ENCODE measurements at regions not wholly inside any gene's neighbourhood (a gene's known extent, or its start where the extent isn't known, plus 50 kb on each side); places are given as distances from the start of the nearest gene placed in this dataset.

DNA sequence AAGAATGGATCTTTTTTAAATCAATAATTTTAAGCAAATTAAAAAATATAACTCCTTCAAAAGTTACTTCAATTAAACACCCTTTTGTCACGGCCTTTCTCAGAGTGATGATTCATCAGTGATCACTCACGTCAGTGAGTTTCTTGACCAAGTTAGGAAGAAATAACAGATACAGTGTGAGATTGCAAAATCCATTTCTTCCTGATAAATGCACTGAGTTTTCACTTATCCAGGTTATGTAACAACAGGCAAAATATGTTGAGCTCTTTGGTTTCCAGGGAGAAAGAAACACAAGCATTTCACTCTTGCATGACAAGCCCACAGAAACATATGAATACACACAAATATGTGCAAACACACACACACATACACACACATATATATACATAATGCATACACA, 195.9 kb upstream of the CYRIA start:
- DNase-seq (ENCODE audit: low read depth in 1 of 2, low spot score in 1 of 2), result peak in 1 of 2 donors; percentile 43
- no peak overlapping the region for H3K27ac ChIP-seq

GRCh38 chr2:16861111-16861510, 195.5 kb upstream of the CYRIA start:
- no peaks in the 10 kb centered on the region for H3K36me3 ChIP-seq
- H3K27ac ChIP-seq, result no peak overlapping the region
- H3K4me3 ChIP-seq, result no peak overlapping the region
- H3K27me3 ChIP-seq, result no peaks in the 10 kb centered on the region
- no peak for DNase-seq (ENCODE audit: low read depth in 1 of 2, low spot score in 1 of 2)
- H3K4me1 ChIP-seq (ENCODE audit: low read depth), result no peaks in the 10 kb centered on the region
- TF ChIP-seq, protein P1, sequence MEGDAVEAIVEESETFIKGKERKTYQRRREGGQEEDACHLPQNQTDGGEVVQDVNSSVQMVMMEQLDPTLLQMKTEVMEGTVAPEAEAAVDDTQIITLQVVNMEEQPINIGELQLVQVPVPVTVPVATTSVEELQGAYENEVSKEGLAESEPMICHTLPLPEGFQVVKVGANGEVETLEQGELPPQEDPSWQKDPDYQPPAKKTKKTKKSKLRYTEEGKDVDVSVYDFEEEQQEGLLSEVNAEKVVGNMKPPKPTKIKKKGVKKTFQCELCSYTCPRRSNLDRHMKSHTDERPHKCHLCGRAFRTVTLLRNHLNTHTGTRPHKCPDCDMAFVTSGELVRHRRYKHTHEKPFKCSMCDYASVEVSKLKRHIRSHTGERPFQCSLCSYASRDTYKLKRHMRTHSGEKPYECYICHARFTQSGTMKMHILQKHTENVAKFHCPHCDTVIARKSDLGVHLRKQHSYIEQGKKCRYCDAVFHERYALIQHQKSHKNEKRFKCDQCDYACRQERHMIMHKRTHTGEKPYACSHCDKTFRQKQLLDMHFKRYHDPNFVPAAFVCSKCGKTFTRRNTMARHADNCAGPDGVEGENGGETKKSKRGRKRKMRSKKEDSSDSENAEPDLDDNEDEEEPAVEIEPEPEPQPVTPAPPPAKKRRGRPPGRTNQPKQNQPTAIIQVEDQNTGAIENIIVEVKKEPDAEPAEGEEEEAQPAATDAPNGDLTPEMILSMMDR (IDR thresholded peaks at IDR 0.05; ENCODE audit: low read depth, low read length), result no peak
- no peaks in the 10 kb centered on the region for H3K9me3 ChIP-seq (ENCODE audit: low read depth)

More for the DNA sequence above, 195.9 kb upstream of the CYRIA start:
- H3K36me3 ChIP-seq, result no peaks in the 10 kb centered on the region
- no peak overlapping the region for H3K4me3 ChIP-seq
- H3K4me1 ChIP-seq (ENCODE audit: low read depth), result no peaks in the 10 kb centered on the region
- no peaks in the 10 kb centered on the region for H3K27me3 ChIP-seq
- TF ChIP-seq, protein P1 (IDR thresholded peaks at IDR 0.05; ENCODE audit: low read depth, low read length), result no peak
- H3K9me3 ChIP-seq (ENCODE audit: low read depth), result no peaks in the 10 kb centered on the region

DNA sequence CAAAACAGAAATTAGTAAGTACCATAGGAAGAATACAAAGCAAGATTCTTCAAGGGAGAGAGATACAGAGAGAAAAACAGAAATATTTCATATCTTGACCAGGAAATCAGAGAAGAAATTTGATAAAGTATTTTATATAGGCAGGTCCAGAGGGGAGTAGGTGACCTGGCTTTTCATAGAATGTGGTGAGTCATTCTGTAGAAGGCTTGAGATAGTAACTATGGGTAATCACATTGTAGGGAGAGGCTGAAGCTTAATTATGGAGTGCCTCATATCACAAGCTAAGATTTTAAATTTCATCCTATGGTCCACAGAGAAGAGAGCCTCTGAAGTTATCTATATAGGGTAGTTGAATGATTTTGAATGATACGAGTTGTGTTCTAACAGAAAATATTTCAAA, 195.0 kb upstream of the CYRIA start:
- no peak overlapping the region for H3K4me3 ChIP-seq
- no peak overlapping the region for H3K27ac ChIP-seq
- no peaks in the 10 kb centered on the region for H3K9me3 ChIP-seq (ENCODE audit: low read depth)
- H3K27me3 ChIP-seq, result no peaks in the 10 kb centered on the region
- DNase-seq (ENCODE audit: low read depth in 1 of 2, low spot score in 1 of 2), result no peak
- H3K36me3 ChIP-seq, result no peaks in the 10 kb centered on the region
- H3K4me1 ChIP-seq (ENCODE audit: low read depth), result no peaks in the 10 kb centered on the region
- TF ChIP-seq, protein P1 (IDR thresholded peaks at IDR 0.05; ENCODE audit: low read depth, low read length), result no peak

DNA sequence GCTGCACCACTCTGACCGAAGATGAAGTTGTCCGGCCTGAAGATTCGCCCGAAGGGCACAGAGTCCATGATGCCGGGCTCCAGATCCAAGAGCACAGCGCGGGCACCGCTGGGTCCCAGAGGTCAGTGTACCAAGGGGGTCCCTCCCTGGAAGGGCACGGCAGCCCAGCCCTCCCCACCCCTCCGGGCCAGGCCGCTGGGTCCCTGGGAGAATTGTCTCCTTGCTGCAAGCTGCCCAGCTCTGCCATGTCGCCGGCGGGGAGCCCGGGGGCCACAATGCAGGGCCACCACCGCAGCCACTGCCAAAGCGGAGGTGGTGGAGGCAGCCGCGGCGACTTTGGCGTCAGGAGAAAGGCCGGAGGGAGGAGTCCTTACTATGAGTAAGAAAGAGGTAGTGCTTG, 189.5 kb upstream of the CYRIA start:
- Histone ChIP-seq H3K27me3 (no peaks in the 10 kb centered on the region), H3K4me3 (no peak overlapping the region), H3K9me3 (ENCODE audit: low read depth) (no peaks in the 10 kb centered on the region), H3K4me1 (ENCODE audit: low read depth) (no peaks in the 10 kb centered on the region), H3K36me3 (no peaks in the 10 kb centered on the region), H3K27ac (no peak overlapping the region)
- no peak for DNase-seq (ENCODE audit: low read depth in 1 of 2, low spot score in 1 of 2)
- TF ChIP-seq, protein P1 (IDR thresholded peaks at IDR 0.05; ENCODE audit: low read depth, low read length), result no peak

DNA sequence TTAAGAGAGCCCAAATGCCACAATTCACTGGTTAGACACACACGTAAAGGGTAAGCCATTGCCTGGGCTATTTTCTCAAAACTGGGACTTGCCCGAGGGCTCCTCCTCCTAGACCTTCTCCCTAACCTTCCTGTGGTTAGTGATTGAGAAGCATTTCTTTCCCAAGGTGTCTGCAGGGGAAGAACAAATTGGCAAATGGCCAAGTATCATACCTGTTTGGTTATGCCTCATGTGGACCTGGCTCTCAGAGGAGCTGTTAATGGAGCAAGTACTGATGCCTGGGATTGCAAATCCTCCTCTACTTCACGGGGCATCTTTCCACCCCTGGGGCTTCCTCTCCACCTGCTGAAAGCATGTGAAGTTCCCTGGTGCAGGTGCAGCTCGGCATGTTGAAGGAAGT, 187.5 kb upstream of the CYRIA start:
- no peak for DNase-seq (ENCODE audit: low read depth in 1 of 2, low spot score in 1 of 2)
- Histone ChIP-seq H3K27ac (no peak overlapping the region), H3K36me3 (no peaks in the 10 kb centered on the region), H3K4me1 (ENCODE audit: low read depth) (no peaks in the 10 kb centered on the region), H3K4me3 (no peak overlapping the region), H3K9me3 (ENCODE audit: low read depth) (no peaks in the 10 kb centered on the region), H3K27me3 (no peaks in the 10 kb centered on the region)
- TF ChIP-seq, protein P1 (IDR thresholded peaks at IDR 0.05; ENCODE audit: low read depth, low read length), result no peak

DNA sequence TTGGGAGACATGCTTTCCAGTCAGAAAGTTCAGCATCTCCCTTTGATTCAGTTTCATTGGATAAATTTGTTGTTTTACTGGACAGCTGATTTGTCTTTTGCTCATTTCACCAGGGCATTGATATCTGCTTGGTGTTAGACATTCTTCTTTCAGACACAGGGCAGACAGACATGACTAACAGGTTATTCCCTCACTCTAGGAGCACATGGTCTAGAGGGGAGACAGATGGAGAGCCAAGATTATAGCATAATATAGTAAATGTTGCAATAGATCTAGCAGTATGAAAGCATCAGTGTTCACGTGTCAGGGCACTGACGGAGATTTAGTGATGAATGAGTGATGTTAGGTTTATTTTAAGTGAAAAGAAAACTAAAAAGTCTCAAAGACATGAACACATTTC, 187.0 kb upstream of the CYRIA start:
- Histone ChIP-seq H3K9me3 (ENCODE audit: low read depth) (no peaks in the 10 kb centered on the region), H3K4me1 (ENCODE audit: low read depth) (no peaks in the 10 kb centered on the region), H3K27me3 (no peaks in the 10 kb centered on the region), H3K27ac (no peak overlapping the region), H3K36me3 (no peaks in the 10 kb centered on the region), H3K4me3 (no peak overlapping the region)
- no peak for DNase-seq (ENCODE audit: low read depth in 1 of 2, low spot score in 1 of 2)
- TF ChIP-seq, protein P1 (IDR thresholded peaks at IDR 0.05; ENCODE audit: low read depth, low read length), result no peak

Measured in cardiac muscle cell (in vitro differentiated cells and primary cell).